GM18502 (cell line): ENCODE measurements at regions not wholly inside any gene's neighbourhood (a gene's known extent, or its start where the extent isn't known, plus 50 kb on each side); places are given as distances from the start of the nearest gene placed in this dataset.

Experiments
- ATAC-seq: cut with Tn5 transposase; IDR thresholded peaks from one replicate; pipeline ENCODE4 v1.9.1; 2021; ENCODE audit warnings: mild to moderate bottlenecking; ENCODE audit not compliant: unreplicated experiment, poor library complexity

DNA sequence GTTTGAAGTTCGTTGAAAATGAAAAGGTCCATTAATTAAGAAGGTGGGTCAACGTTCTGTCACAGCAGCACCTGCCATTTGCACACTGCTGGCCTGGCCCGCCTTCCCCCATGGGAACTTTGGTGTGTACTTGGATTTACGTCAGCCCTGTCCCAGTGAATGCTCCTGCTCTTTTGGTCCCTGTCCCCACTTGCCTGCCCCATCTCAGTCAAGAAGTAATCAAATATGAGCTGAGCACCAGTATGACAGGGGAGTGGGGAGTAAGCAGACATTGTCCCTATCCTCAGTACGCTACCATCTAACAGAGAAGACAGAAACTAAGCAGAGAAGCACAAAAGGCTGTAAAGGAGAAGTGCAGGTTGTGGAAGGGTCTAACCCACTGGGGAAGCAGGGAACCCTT is 65.1 kb downstream of the SLC4A3 start:
- no peak for ATAC-seq

DNA sequence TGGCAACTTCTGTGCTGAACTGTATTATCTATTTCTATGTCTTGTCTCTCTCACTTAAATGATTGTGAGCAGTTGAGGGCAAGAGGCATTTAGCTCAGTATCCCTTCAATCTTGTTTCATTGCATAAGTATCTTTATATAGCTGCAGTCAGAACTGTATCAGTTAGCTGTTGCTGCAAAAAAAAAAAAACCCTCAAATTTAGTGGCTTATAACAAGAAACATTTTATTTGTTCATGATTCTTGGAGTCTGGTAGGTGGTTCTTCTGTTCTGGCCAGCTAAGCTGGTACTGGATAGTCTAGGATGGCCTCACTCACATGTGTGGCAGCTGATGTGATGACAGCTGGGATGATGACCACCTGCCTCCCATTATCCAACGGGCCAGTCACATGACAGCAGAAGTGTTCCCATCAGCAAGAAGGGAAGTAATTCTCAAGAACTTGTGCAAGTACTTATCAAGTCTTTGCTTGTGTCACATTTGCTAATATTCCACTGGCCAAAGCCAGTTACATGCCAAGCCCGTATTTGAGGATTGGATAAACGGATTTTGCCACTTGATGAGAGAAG is 67.8 kb downstream of the SLC4A3 start:
- ATAC-seq: no peak

DNA sequence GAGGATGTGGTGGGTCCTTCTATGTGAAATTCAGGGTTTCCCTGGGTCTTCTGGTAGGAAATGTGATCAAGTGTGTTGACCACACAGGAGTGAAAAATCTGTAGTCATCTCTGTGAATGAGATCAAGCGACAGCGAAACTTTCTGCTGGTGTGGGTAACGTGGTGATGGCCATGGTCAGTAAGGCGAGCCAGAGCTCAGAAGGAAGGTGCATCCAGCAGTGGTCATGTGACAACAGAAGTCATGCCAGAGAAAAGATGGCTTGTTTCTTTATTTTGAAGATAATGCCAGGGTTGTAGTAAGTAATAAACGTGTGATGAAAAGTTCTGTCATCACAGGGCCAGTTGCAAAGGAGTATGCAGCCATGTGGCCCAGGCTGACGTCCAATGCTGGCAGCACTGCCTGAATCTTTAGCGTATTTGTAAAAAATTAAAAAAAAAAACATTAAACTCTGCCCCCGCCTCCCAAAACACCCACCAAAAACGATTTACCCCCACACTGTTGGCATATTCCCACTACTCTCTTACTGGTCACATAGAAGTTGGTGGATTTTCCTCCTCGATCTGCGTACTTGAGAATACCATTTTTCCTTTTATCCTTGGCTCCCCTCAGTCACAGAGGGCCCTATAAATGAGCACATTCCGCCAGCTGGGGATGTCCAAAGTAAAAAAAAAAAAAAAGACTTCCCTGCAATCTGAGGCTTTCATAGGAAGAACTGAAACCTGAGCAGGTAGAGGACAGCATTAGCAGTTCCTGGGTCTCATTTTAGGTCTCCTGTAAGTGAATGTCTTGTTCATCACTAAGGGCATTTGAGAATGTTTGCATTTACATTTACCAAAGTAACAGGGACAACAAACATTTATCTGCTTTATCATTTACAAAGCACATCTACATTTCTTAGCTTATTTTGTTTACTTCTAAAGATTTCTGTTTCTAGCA is 70.6 kb downstream of the SLC4A3 start:
- no peak for ATAC-seq

DNA sequence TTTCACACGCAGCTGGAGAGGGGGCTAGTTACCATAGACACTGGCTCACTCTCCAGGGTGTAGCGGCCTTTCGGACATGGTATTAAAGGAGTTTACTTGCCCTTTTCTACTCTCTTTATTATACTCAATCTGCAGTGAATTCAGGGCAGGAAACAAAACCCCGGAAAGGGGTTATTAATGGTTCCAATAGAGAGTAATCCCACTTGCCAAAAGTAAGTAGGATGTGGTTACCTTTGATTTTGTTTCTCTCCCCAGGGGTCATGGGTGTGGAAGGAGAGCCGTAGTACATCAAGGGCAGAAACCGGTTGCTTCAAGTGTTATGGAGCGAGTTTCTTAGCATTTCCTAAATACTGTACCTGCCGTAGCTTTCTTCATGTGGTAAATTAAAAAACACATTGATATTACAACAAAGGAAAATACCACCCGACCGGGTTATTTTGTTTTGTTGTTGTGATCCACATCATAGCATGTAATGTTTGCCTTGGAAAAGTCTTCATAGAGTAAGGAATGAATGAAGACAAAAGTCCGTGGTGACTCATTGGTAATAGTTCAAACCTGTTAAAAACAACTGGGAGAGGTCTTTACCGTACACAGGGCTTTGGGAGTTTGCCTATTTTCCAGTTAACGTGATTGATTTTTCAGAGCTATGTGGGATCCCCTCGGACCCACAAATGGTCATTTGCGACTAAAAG is 71.5 kb downstream of the SLC4A3 start:
- no peak for ATAC-seq

DNA sequence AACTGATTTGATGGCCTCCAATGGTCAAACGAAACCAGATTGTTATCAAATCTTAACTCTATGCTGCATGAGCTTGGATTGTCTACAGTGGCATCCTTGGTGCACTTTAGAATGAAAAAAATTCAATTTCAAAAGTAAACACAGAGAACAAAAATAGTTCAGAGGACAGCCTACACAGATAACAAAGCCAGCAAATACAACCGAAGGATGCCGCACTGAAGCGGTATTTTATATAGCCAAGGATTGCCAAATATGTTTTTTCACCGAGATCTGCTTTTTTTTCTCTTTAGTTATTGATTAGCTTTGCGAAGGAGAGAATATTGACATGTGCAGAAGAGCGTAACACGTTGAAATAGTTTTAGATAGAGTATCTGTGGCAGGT is 72.0 kb downstream of the SLC4A3 start:
- ATAC-seq: no peak

DNA sequence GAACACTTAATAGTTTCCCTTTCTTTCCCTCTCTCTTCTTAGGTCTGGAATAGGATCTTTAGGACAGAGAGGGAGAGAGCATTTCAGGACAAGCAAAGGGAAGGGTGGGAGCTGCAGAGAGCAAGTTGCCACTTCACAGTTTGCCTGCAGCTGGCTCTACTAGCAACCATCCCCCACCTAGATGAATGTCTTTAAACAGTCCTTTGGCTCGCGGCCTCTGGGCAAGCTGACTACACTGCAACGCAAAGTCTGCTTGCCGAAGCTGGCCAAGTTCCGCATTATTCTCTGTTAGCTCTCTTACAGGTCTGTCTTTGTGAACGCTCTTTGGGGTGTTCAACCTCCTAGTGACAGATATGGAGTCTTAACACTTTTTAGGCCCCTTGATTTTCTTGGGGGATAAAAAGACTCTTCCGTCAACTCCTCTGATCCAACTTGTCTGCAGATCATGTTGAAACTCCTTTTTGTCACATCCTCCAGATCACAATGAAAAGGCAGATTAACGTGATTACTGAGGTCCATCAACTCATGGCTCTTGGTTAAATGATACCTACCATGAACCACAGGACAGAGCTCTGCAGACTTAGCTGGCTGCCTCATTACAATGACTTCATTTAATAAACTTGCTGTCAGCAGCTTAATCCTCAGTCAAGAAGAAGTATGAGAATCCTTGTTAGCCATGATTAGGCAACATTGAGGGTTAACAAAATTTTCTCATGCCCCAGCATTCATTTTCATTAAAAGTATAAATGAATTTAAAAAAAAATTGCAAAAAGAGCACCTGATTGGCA is 74.6 kb downstream of the SLC4A3 start:
- ATAC-seq: no peak

DNA sequence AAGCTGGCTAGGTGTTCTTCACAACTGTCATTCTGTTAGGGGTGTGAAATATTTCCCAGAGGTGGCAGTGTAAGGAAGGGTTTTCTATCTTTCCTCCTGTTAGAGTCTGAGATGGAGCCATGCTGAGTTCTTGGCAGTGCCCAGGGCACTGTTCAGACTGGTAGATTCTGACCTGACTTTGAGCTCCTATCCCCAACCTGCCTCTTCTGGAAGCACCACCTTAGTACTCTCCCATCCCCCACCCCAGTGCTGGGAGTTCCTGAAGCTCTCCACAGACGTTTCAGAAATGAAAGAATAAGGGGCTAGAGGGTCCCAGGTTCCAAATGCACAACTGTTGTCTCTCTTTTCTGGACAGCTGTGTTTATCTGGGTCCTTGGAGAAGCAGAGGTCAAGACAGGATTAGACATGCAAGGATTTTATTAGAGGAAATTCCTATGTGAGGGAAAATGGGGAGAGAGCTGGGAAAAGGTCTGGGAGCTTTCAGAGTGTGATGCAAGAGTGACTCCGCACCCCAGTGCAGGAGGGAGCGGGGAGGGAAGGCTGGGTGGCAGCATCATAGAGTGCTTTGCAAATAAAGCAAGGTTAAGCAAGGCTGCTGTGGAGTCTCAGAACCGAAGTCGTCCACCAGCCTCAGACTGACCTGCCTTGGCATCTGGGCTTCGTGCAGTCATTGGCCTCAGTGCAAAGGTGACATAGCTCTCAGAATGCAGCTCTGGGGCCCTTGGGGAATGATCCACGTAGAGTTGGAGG is 75.5 kb downstream of the SLC4A3 start:
- no peak for ATAC-seq

DNA sequence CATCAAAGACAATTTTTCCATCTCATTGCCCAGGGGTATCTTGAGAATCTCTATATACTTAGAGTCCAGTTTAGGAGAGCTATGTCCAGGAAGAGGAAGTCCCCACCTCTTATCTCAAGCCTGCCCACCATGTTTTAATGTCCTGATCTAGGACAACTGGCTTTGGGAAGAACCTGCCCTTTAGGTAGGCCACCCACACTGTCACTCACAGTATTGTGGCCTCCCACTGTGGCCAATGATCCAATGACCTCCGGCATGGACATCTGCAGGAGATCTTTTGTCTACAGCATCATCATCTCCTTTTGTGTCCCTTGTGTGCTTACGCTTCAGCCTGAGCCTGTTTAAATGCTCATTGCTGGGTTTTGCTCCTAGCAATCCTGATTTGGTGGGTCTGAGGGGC is 77.4 kb downstream of the SLC4A3 start:
- no peak for ATAC-seq

DNA sequence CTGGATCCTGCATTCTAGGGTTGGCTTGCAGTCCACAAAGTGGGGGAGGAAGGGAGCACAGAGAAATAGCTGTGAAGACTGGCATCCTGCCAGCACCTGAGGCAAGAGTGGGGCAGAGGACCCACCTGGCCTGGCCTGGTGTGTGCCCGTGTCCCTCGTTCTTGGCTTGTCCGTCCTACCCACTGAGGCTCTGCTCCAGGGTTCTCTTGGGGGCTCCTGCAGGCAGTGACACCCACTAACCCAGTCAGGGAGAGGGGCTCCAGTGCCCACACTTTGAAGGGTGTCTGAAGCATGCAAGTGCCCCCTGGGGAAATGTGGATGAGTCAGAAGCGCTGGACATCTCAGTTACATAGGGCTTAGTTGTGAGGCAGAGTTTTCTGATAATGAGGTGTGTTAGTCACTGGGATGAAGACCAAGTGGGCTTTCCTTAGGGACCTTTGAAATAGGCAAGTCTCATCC is 79.4 kb downstream of the SLC4A3 start:
- no peak for ATAC-seq

DNA sequence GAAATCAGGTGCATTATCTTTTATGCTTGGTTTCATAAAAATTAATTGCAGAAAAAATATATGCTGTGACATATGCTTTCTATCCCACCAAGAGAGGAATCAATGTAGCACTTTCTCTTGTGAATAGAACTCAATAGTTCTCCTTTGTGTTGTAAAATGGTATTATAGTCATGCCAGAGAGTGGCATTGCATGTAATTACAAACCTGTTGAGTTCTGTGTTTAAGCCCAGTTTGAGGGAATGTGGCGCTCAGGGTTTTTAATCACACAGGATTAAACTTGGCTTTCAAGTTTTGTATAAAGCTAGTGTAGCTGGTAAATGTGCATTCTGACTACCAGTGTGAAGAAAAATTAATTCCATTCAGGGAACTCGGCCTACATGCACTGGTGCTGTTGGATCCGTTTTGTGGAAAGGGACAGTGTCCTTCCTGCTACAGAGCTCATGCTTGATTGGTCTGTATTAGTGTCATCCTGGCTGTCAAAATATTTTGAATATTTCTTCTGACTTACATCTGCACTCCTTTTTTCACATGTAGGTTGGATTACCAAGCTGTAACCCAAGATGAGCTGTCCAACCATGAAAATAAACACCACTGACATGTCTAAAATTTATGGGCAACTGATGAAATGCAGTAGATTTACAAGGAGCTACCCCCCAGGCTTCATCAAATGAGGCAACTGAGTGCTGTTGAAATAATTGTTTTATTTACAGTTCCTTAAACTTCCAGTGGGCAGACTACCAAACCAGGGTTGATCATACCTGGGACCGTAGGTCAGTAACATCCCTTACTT is 80.3 kb downstream of the SLC4A3 start:
- ATAC-seq: no peak

DNA sequence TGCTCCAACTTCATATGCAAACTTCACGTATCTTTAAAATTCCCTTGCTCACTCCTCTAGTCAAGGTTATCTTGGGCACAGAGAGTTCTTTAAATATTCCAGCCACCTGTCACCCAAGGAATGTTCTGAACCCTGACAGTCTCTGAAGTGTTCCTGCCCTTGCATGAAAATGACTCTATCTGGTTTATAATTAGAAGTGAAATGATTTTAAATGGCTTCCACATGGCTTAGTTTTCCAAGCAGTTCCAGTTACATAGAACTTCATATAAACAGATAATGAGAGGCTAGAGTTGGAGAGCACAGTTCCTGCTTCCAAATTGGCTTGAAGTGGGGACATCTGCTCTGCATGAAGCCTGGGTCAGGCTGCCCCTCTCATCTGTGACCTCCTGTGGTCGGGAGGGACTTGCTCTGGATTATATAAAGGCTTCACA is 81.9 kb downstream of the SLC4A3 start:
- ATAC-seq: no peak

DNA sequence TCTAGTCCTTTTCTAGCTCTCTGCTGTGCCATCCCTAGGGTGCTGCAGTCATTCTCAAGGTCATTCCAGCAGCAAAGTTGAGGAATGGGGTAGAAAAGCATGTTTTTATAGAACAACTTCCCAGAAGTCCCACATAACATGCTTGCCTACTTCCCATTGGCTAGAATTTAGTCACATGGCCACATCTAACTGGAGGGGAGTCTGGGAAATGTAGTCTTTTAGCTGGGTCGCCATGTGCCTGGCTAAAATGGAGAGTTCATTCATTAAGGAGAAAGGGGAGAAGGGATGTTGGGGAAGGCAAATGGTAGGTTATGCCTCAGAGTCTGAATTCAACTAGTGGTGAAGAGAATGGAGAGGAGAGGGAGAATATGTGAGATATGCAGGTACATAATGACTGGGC is 85.7 kb downstream of the SLC4A3 start:
- peak; percentile 65 for ATAC-seq

DNA sequence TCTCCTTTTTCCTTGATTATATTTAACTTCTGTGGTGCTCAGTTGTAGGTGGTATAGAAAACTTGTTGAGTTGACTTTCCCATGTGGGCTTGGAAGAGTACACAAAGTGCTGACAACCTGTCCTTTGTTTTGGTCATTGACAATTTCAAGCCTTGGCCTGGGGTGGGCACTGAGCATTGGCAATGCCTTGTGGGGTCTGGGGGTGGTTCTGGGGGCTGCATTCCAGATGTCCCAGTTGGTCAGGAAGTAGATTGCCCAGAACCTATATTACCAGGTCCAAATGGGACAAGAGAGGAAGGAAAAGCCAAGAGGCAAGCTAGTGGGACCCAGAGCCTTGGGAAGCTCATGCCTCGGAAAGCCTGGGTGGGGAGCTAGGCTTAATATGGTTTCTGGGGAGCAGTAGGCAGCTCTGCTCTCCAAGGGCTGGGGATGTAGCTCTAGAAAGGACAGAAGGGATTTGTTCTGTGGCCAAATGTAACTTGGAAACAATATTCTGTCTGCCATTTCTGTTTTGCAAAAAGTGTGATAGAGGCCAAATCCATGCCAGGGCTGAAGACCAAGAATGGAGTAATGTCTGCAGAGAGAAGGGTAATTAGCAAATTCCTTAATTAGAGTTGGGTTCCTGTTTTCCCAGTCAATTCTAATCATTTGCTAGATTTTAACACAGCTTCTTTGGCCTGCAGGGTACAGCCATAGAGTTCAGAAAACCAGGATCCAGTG is 87.4 kb downstream of the SLC4A3 start:
- no peak for ATAC-seq

DNA sequence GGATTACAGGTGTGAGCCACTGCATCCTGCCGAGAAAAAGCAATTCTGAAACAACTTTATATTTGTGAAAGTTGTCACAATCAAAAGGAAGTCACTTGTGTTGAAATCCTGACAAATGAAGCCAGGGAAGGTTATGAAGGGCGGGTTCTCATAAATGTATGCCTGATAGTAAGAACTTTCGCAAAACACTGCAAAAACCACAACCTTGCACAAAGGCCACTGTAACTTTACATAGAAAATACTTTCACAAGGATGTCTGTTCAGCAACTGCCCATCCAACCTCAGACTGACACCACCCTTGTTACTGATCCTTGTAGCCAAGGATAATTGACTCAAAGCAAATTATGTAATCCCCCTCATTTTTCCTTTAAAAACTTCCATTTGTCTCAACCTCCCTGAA is 90.6 kb downstream of the SLC4A3 start:
- ATAC-seq: no peak

DNA sequence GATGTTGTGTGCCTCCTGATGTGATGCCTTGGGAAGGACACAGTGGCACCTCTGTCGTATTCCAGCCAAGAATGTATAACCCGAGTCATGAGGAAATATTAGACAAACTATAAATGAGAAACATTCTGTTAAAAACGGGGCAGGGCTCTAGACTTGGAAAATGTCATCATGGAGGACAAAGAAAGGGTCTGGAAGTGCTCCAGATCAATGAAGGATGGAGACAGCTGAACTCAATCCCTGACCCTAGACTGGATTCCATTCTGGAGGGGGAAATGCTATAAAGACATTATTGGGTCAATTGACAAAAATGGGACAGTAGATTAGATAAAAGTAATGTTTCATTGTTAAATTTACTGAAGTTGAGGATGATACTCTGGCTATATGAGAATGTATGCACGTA is 92.1 kb downstream of the SLC4A3 start:
- no peak for ATAC-seq

DNA sequence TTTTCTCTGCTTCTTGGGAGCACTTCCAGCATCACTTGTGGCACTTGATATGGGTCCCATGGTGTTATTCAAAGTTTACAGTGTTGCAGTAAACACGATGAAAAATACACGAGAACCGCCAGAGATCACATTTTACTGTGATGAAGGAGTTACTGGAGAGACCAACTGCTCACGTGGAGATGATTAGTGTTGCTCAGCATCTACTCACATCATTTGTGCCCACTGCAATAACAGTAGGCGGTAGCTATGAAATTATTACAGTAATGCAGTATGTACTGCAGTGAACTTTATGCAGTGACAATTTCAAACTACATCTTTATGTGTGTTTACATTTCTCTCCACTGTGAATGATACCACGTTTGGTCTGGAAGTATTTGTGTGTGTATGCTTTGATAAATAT is 93.5 kb downstream of the SLC4A3 start:
- ATAC-seq: no peak

DNA sequence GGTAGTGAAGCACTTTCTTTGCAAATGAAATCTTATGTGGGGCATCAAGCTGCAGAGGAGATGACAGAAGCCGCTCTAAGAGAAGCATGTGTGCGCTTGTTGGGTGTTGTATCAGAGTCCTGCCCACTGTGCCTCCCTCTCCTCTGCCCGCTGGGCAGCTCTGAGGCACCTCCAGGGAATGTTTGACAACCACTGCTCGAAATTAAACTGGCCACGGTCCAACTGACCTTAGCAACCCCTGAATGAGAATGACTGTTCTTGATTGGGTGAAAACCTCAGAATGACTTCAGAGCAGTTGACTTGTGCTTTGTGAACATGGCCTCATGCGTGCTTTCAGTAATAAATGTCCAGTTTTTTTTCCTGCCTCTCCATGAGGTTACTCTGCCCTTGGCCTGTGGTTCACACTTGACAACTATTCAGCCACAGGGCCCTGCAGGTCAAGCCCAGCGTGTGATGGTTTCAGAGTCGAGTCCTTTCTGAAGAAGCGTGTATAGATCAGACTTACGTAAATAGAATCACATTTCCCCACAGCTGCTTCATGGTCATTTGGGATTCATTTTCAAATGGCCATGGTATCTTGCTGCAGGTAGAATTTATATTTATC is 94.9 kb downstream of the SLC4A3 start:
- ATAC-seq: no peak

DNA sequence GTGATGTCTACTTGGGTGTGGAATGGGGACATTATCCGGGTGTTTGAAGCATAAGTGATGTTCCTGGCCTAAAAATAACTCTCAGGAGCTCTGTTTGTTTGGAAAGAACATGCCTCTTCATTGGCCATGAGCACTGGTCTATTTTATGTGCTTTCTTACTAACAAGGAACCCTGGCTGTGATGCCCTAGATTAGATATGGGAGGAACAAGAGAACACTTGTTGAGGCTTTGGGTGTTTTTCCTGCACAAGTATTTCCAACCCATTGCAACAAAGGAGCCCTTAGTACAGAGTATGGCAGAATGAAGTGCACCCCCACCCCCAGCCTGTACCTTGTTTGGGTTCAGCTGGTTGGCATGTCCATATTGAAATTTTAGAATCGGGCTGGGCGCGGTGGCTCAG is 95.9 kb downstream of the SLC4A3 start:
- no peak for ATAC-seq
